Stimulated activated naive B cell treated with anti-CD40 and anti-IgM and Interleukin-4, amounts not matched to agents 10 μg/mL and 1 μg/mL and 100 μg/mL, for 72 hours (primary cell): ENCODE measurements at regions not wholly inside any gene's neighbourhood (a gene's known extent, or its start where the extent isn't known, plus 50 kb on each side); places are given as distances from the start of the nearest gene placed in this dataset.

Experiments
- ATAC-seq, 2 donors: fragments of 150-1000 bp; cut with Tn5 transposase; replicated peaks; 2 replicates each; pipeline ENCODE4 v1.10.0; 2021; ENCODE audit warnings: moderate library complexity in 1 of 2
- DNase-seq: peaks from one replicate; pipeline ENCODE4 v3.0.0; 2021
- H3K27ac Mint-ChIP-seq: one replicate; pipeline ENCODE4 v1.8.0; 2022; ENCODE audit warnings: mild to moderate bottlenecking, mixed read lengths
- H3K27me3 Mint-ChIP-seq, 2 donors: one replicate each; pipeline ENCODE4 v1.8.0; 2022; ENCODE audit warnings: mixed read lengths in 2 of 2
- H3K36me3 Mint-ChIP-seq, 2 donors: one replicate each; pipeline ENCODE4 v1.8.0; 2022; ENCODE audit warnings: mixed read lengths in 2 of 2, mild to moderate bottlenecking in 1 of 2
- H3K4me1 Mint-ChIP-seq, 2 donors: one replicate each; pipeline ENCODE4 v1.8.0; 2022; ENCODE audit warnings: mixed read lengths in 2 of 2, mild to moderate bottlenecking in 1 of 2
- H3K4me3 Mint-ChIP-seq, 2 donors: one replicate each; pipeline ENCODE4 v1.8.0; 2022; ENCODE audit warnings: mild to moderate bottlenecking in 2 of 2, mixed read lengths in 2 of 2, moderate library complexity in 1 of 2
- H3K9me3 Mint-ChIP-seq, 2 donors: one replicate each; pipeline ENCODE4 v1.8.0; 2022; ENCODE audit warnings: mixed read lengths in 2 of 2, mild to moderate bottlenecking in 1 of 2

GRCh38 chr2:146481629-146482028 is 1363.2 kb upstream of the ACVR2A start:
- ATAC-seq (no peak), DNase-seq (no peak)
- no peaks in the 10 kb centered on the region for H3K4me1 Mint-ChIP-seq
- no peaks in the 10 kb centered on the region for H3K36me3 Mint-ChIP-seq
- H3K27me3 Mint-ChIP-seq = no peaks in the 10 kb centered on the region
- no peak overlapping the region for H3K4me3 Mint-ChIP-seq
- no peak overlapping the region for H3K27ac Mint-ChIP-seq
- H3K9me3 Mint-ChIP-seq = no peaks in the 10 kb centered on the region

DNA sequence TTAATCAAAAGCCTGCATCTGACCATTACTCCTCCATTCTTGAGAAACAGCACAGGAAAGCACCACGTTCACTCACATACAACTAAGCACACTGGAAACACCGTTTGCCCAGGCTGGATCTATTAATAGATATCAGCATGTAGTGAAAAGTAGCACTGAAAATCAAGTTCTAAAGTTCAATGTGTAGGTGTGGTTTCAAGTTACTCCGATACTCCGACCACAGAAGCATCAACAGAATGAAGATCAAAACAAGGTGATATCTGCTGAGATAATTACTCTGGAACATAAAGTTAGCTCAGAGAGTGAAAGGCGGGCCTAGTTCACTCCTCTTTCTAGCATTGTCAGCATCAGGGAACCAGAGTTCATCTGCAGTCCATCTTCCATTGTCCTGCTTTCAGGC is 1367.4 kb upstream of the ACVR2A start:
- H3K27ac Mint-ChIP-seq = no peak overlapping the region
- ATAC-seq (no peak), DNase-seq (no peak)
- H3K4me1 Mint-ChIP-seq = no peaks in the 10 kb centered on the region
- H3K36me3 Mint-ChIP-seq = no peaks in the 10 kb centered on the region
- H3K27me3 Mint-ChIP-seq = peaks cover 0 to 4% of the 10 kb centered on the region in 2 donors
- no peaks in the 10 kb centered on the region for H3K9me3 Mint-ChIP-seq
- no peak overlapping the region for H3K4me3 Mint-ChIP-seq

- Mint-ChIP-seq H3K27ac (no peak overlapping the region), H3K36me3 (no peaks in the 10 kb centered on the region), H3K9me3 (no peaks in the 10 kb centered on the region), H3K4me1 (no peaks in the 10 kb centered on the region), H3K27me3 (peaks cover 0 to 4% of the 10 kb centered on the region in 2 donors), H3K4me3 (no peak overlapping the region)
- DNase-seq (no peak), ATAC-seq (no peak)
These were observed 1376.3 kb upstream of the ACVR2A start for GRCh38 chr2:146468578-146468977.

GRCh38 chr2:146467425-146467824 is 1377.4 kb upstream of the ACVR2A start:
- ATAC-seq (no peak), DNase-seq (no peak)
- Mint-ChIP-seq H3K9me3 (peaks cover 1 to 3% of the 10 kb centered on the region in 2 donors), H3K27ac (no peak overlapping the region), H3K4me3 (no peak overlapping the region), H3K27me3 (no peaks in the 10 kb centered on the region), H3K36me3 (no peaks in the 10 kb centered on the region), H3K4me1 (no peaks in the 10 kb centered on the region)

DNA sequence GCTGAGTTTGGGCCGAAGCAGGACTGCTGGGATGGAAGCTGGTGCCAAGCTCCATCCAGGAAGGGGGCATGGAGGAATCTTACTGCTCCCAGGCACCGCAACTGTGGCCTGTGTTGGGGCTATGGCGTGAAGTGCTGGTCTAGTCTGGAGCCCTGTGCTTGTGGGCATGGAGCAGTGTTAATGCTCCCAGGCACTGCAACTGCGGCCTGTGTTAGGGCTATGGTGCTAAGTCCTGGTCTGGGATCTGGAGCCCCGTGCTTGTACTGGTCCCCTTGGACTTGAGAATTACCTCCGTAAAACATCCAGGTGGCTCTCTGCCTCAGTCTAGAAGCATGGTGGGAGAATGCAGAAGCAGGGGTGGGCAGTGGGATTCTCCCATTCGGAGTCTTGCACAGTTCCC is 1379.4 kb upstream of the ACVR2A start:
- peaks cover 3 to 16% of the 10 kb centered on the region in 2 donors for H3K9me3 Mint-ChIP-seq
- H3K27me3 Mint-ChIP-seq = no peaks in the 10 kb centered on the region
- no peak overlapping the region for H3K27ac Mint-ChIP-seq
- ATAC-seq = no peak
- H3K4me3 Mint-ChIP-seq = no peak overlapping the region
- no peak for DNase-seq
- peaks cover 0 to 7% of the 10 kb centered on the region in 2 donors for H3K4me1 Mint-ChIP-seq
- no peaks in the 10 kb centered on the region for H3K36me3 Mint-ChIP-seq

GRCh38 chr2:146461068-146461467 is 1383.8 kb upstream of the ACVR2A start:
- Mint-ChIP-seq H3K36me3 (peaks cover 0 to 3% of the 10 kb centered on the region in 2 donors), H3K27me3 (no peaks in the 10 kb centered on the region), H3K27ac (no peak overlapping the region), H3K9me3 (peaks cover 14 to 33% of the 10 kb centered on the region in 2 donors), H3K4me3 (no peak overlapping the region), H3K4me1 (peaks cover 0 to 7% of the 10 kb centered on the region in 2 donors)
- ATAC-seq (no peak), DNase-seq (no peak)

DNA sequence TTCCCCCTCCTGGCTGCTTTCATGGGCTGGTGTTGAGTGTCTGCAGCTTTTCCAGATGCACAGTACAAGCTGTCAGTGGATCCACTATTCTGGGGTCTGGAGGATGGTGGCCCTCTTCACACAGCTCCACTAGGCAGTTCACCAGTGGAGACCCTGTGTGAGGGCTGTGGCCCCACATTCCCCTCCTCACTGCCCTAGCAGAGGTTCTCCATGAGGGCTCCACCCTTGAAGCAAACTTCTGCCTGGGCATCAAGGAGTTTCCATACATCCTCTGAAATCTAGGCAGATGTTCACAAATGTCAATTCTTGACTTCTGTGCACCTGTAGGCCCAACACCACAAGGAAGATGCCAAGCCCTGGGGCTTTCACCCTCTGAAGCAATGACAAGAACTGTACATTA is 1386.2 kb upstream of the ACVR2A start:
- H3K27ac Mint-ChIP-seq = no peak overlapping the region
- H3K4me3 Mint-ChIP-seq = no peak overlapping the region
- H3K9me3 Mint-ChIP-seq = peaks cover 14 to 33% of the 10 kb centered on the region in 2 donors
- peaks cover 0 to 3% of the 10 kb centered on the region in 2 donors for H3K36me3 Mint-ChIP-seq
- H3K27me3 Mint-ChIP-seq = no peaks in the 10 kb centered on the region
- DNase-seq (no peak), ATAC-seq (no peak)
- peaks cover 0 to 7% of the 10 kb centered on the region in 2 donors for H3K4me1 Mint-ChIP-seq

DNA sequence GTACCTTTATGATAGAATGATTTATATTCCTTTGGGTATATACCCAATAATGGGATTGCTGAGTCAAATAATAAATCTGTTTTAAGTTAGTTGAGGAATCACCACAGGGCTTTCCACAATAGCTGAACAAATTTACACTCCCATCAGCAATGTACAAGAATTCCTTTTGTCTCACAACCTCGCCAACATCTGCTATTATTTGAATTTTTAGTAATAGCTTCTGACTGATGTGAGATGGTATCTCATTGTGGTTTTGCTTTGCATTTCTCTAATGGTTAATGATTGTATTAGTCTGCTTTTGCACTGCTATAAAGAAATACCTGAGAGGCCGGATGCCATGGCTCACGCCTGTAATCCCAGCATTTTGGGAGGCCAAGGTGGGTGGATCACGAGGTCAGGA is 1387.6 kb upstream of the ACVR2A start:
- Mint-ChIP-seq H3K9me3 (peaks cover 13 to 28% of the 10 kb centered on the region in 2 donors), H3K4me3 (no peak overlapping the region), H3K27ac (no peak overlapping the region), H3K36me3 (peaks cover 0 to 3% of the 10 kb centered on the region in 2 donors), H3K4me1 (peaks cover 0 to 7% of the 10 kb centered on the region in 2 donors), H3K27me3 (no peaks in the 10 kb centered on the region)
- DNase-seq (no peak), ATAC-seq (no peak)

- peaks cover 0 to 3% of the 10 kb centered on the region in 2 donors for H3K36me3 Mint-ChIP-seq
- H3K27ac Mint-ChIP-seq = no peak overlapping the region
- no peak overlapping the region for H3K4me3 Mint-ChIP-seq
- no peak for DNase-seq
- peaks cover 11 to 16% of the 10 kb centered on the region in 2 donors for H3K9me3 Mint-ChIP-seq
- no peaks in the 10 kb centered on the region for H3K4me1 Mint-ChIP-seq
- ATAC-seq = no peak
- H3K27me3 Mint-ChIP-seq = no peaks in the 10 kb centered on the region
These were observed 1389.5 kb upstream of the ACVR2A start for GRCh38 chr2:146455325-146455724.

GRCh38 chr2:146451972-146452371 is 1392.9 kb upstream of the ACVR2A start:
- no peaks in the 10 kb centered on the region for H3K4me1 Mint-ChIP-seq
- H3K9me3 Mint-ChIP-seq = peaks cover 0 to 1% of the 10 kb centered on the region in 2 donors
- no peak overlapping the region for H3K4me3 Mint-ChIP-seq
- no peaks in the 10 kb centered on the region for H3K27me3 Mint-ChIP-seq
- H3K36me3 Mint-ChIP-seq = no peaks in the 10 kb centered on the region
- ATAC-seq (no peak), DNase-seq (no peak)
- H3K27ac Mint-ChIP-seq = no peak overlapping the region

DNA sequence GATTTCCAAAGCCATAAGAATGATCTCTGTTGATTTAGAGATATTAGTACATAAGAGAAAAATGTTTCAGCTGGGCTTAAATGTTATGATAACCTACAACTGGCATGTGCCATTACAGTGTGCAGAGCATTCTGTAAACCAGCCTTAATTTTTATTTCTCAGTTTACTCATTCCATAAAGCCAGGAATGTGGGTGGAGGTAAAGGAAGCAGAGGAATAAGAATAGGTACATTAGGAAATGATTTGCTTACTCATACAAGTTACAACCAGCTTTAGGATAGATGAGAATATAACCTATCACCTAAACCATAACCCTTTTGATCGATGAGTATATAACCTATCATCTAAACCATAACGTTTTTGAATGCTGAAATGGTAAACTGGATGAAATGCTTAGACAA is 1394.7 kb upstream of the ACVR2A start:
- no peak for ATAC-seq
- Mint-ChIP-seq H3K4me1 (no peaks in the 10 kb centered on the region), H3K36me3 (no peaks in the 10 kb centered on the region), H3K27ac (no peak overlapping the region), H3K4me3 (no peak overlapping the region), H3K9me3 (peaks cover 4 to 5% of the 10 kb centered on the region in 2 donors), H3K27me3 (no peaks in the 10 kb centered on the region)
- DNase-seq = no peak

DNA sequence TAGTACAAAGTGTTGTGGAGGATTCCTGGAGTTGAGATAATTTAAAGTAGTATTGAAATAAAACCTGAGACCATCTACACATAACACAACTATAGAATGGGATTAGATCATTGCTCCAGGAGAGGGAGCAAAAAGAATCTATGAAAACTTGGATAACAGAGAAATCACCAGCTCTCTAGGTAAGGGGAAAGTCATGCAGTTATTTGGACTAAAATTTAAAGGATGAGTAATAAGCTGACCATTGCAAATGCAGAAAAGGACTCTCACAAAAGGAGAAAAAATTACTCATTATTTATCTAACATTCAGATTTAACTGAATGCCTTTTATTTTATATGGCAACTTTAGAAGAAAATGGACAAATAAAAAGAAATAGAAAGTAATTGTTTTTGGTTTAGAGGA is 1399.8 kb upstream of the ACVR2A start:
- ATAC-seq = no peak

GRCh38 chr2:146444085-146444484 is 1400.7 kb upstream of the ACVR2A start:
- Mint-ChIP-seq H3K4me3 (no peak overlapping the region), H3K27ac (no peak overlapping the region), H3K9me3 (peaks cover 4 to 5% of the 10 kb centered on the region in 2 donors), H3K27me3 (no peaks in the 10 kb centered on the region), H3K4me1 (no peaks in the 10 kb centered on the region), H3K36me3 (no peaks in the 10 kb centered on the region)
- no peak for DNase-seq
- no peak for ATAC-seq

More for the DNA sequence above, 1399.8 kb upstream of the ACVR2A start:
- H3K36me3 Mint-ChIP-seq = no peaks in the 10 kb centered on the region
- H3K4me1 Mint-ChIP-seq = no peaks in the 10 kb centered on the region
- H3K4me3 Mint-ChIP-seq = no peak overlapping the region
- DNase-seq = no peak
- H3K9me3 Mint-ChIP-seq = peaks cover 4 to 5% of the 10 kb centered on the region in 2 donors
- no peak overlapping the region for H3K27ac Mint-ChIP-seq
- no peaks in the 10 kb centered on the region for H3K27me3 Mint-ChIP-seq

DNA sequence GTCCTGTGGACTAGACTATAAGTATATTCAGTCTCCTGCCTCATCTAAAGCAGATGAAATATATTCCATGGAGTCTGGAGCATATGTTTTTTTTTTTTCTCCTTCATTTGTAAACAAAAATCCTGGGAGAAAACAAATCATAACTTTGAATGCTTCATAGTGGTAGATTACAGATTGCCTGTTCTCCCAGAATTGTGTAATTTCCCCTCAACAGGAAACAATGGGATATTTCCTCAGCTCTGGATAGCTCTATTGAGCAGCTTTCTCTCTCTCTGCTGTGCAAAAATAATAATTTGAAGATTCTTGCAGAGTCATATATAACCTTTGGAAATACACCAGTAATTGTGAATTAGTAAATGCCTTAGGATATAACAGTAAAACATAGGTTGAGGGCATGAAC is 1406.6 kb upstream of the ACVR2A start:
- Mint-ChIP-seq H3K4me3 (no peak overlapping the region), H3K27me3 (no peaks in the 10 kb centered on the region), H3K27ac (no peak overlapping the region), H3K4me1 (no peaks in the 10 kb centered on the region), H3K9me3 (no peaks in the 10 kb centered on the region), H3K36me3 (no peaks in the 10 kb centered on the region)
- DNase-seq (no peak), ATAC-seq (no peak)

- Mint-ChIP-seq H3K4me1 (no peaks in the 10 kb centered on the region), H3K27ac (no peak overlapping the region), H3K27me3 (no peaks in the 10 kb centered on the region), H3K4me3 (no peak overlapping the region), H3K36me3 (no peaks in the 10 kb centered on the region), H3K9me3 (no peaks in the 10 kb centered on the region)
- ATAC-seq (no peak), DNase-seq (no peak)
These were observed 1407.1 kb upstream of the ACVR2A start for GRCh38 chr2:146437712-146438111.
